AG08395 (cell line): ENCODE measurements at regions not wholly inside any gene's neighbourhood (a gene's known extent, or its start where the extent isn't known, plus 50 kb on each side); places are given as distances from the start of the nearest gene placed in this dataset.

Experiments
- DNase-seq: peaks from one replicate; pipeline ENCODE4 v3.0.0; 2012; ENCODE audit warnings: mixed read lengths, low spot score

GRCh38 chr4:14049946-14050345 is 422.4 kb upstream of the BOD1L1 start:
- no peak for DNase-seq

GRCh38 chr4:14053291-14053690 is 425.8 kb upstream of the BOD1L1 start:
- no peak for DNase-seq

- DNase-seq = no peak
Observed at GRCh38 chr4:14054391-14054790, 426.9 kb upstream of the BOD1L1 start.

- peak; percentile 15 for DNase-seq
Observed at GRCh38 chr4:14059006-14059405, 431.5 kb upstream of the BOD1L1 start.

GRCh38 chr4:14064984-14065383 is 437.5 kb upstream of the BOD1L1 start:
- DNase-seq = no peak

GRCh38 chr4:14065406-14065805 is 437.9 kb upstream of the BOD1L1 start:
- no peak for DNase-seq

- DNase-seq = no peak
Observed at GRCh38 chr4:14066979-14067378, 439.5 kb upstream of the BOD1L1 start.

- no peak for DNase-seq
Observed at GRCh38 chr4:14069886-14070285, 442.4 kb upstream of the BOD1L1 start.

- no peak for DNase-seq
Observed at GRCh38 chr4:14070289-14070880, 442.9 kb upstream of the BOD1L1 start.

- no peak for DNase-seq
Observed at GRCh38 chr4:14072506-14072905, 445.0 kb upstream of the BOD1L1 start.

GRCh38 chr4:14076776-14077175 is 449.3 kb upstream of the BOD1L1 start:
- no peak for DNase-seq

- DNase-seq = peak; percentile 44
Observed at GRCh38 chr4:14078326-14078725, 450.8 kb upstream of the BOD1L1 start.

GRCh38 chr4:14079601-14080000 is 452.1 kb upstream of the BOD1L1 start:
- DNase-seq = no peak

- DNase-seq = no peak
Observed at GRCh38 chr4:14083150-14083549, 455.6 kb upstream of the BOD1L1 start.

- DNase-seq = no peak
Observed at GRCh38 chr4:14084598-14084997, 457.1 kb upstream of the BOD1L1 start.

GRCh38 chr4:14087459-14087858 is 459.9 kb upstream of the BOD1L1 start:
- no peak for DNase-seq

- no peak for DNase-seq
Observed at GRCh38 chr4:14087921-14088320, 460.4 kb upstream of the BOD1L1 start.

- no peak for DNase-seq
Observed at GRCh38 chr4:14091531-14091930, 464.0 kb upstream of the BOD1L1 start.

GRCh38 chr4:14091966-14092365 is 464.4 kb upstream of the BOD1L1 start:
- DNase-seq = no peak

- DNase-seq = no peak
Observed at GRCh38 chr4:14092741-14093140, 465.2 kb upstream of the BOD1L1 start.

GRCh38 chr4:14095831-14096230 is 468.3 kb upstream of the BOD1L1 start:
- DNase-seq = no peak

- peak; percentile 64 for DNase-seq
Observed at GRCh38 chr4:14096396-14096965, 469.0 kb upstream of the BOD1L1 start.

- no peak for DNase-seq
Observed at GRCh38 chr4:14100349-14100748, 472.8 kb upstream of the BOD1L1 start.

- peak; percentile 55 for DNase-seq
Observed at GRCh38 chr4:14110407-14110806, 482.9 kb upstream of the BOD1L1 start.
